H1 (cell line): ENCODE measurements at regions not wholly inside any gene's neighbourhood (a gene's known extent, or its start where the extent isn't known, plus 50 kb on each side); places are given as distances from the start of the nearest gene placed in this dataset.

ENCODE experiments used
- CTCF ChIA-PET: fragments of 300-600 bp; sonication (Branson Sonifier 250); formaldehyde crosslinking; loops from one replicate; lab custom pipeline; 2021; ENCODE audit not compliant: partially characterized antibody; lab: Charles Lee
- POLR2A ChIA-PET: fragments of 300-600 bp; sonication (Branson Sonifier 250); formaldehyde crosslinking; loops from one replicate; lab custom pipeline; 2021; ENCODE audit warnings: inconsistent platforms; ENCODE audit not compliant: partially characterized antibody; lab: Charles Lee
- DNase-seq, 2 experiments: peaks; one replicate each; pipeline versions ENCODE4 v3.0.0 to v3.0.0-alpha.2; 2010 to 2022; ENCODE audit warnings: low spot score in 2 of 2, low read depth in 1 of 2, mixed read lengths in 1 of 2
- FAIRE-seq: peaks from 2 replicates; lab custom pipeline; 2011; peaks lifted over from hg19 to GRCh38; lab: Jason Lieb, UNC
- H2AFZ ChIP-seq: 2 replicates; pipeline ENCODE4 v1.8.1; 2012; ENCODE audit warnings: low read length, inconsistent platforms
- H2AK5ac ChIP-seq: 2 replicates; pipeline ENCODE4 v1.6.1; 2013; ENCODE audit warnings: low read depth, low read length
- H2BK120ac ChIP-seq: replicated peaks from 2 replicates; pipeline ENCODE3; 2013; ENCODE audit warnings: low read depth, low read length, inconsistent platforms
- H2BK12ac ChIP-seq: 2 replicates; pipeline ENCODE4 v1.6.1; 2013; ENCODE audit warnings: low read depth, low read length
- H2BK15ac ChIP-seq: 2 replicates; pipeline ENCODE4 v1.6.1; 2013; ENCODE audit warnings: low read length
- H2BK20ac ChIP-seq: 2 replicates; pipeline ENCODE4 v1.6.1; 2013; ENCODE audit warnings: low read length
- H2BK5ac ChIP-seq: 2 replicates; pipeline ENCODE4 v1.6.1; 2013; ENCODE audit warnings: low read depth, low read length
- H3K14ac ChIP-seq: 2 replicates; pipeline ENCODE4 v1.6.1; 2013; ENCODE audit warnings: inconsistent platforms; ENCODE audit not compliant: insufficient read length
- H3K18ac ChIP-seq: 2 replicates; pipeline ENCODE4 v1.6.1; 2013; ENCODE audit warnings: low read length; ENCODE audit errors: extremely low read depth
- H3K23ac ChIP-seq: 2 replicates; pipeline ENCODE4 v1.6.1; 2013; ENCODE audit warnings: inconsistent platforms; ENCODE audit not compliant: insufficient read length
- H3K23me2 ChIP-seq: 2 replicates; pipeline ENCODE4 v1.6.1; 2013; ENCODE audit warnings: low read depth, low read length
- H3K27ac ChIP-seq: 2 replicates; pipeline ENCODE4 v1.6.1; 2011; ENCODE audit warnings: low read depth, low read length, inconsistent platforms
- H3K27me3 ChIP-seq, 4 experiments: replicated peaks in 1 of 4; 1 replicate in 1 of 4; 2 replicates in 3 of 4; pipeline versions ENCODE4 v1.6.1 to v1.8.1; 2011 to 2013; ENCODE audit warnings: low read length in 3 of 4, mild to moderate bottlenecking in 3 of 4, inconsistent platforms in 2 of 4, mixed read lengths in 2 of 4, moderate library complexity in 1 of 4; ENCODE audit not compliant: control insufficient read depth in 3 of 4, insufficient read depth in 3 of 4; ENCODE audit errors: extremely low read depth in 1 of 4
- H3K36me3 ChIP-seq, 4 experiments: 2 replicates each; pipeline versions ENCODE4 v1.6.1 to v1.8.1; 2011 to 2013; ENCODE audit warnings: mild to moderate bottlenecking in 4 of 4, low read length in 3 of 4, moderate library complexity in 2 of 4, control low read depth in 1 of 4, inconsistent platforms in 1 of 4; ENCODE audit not compliant: insufficient read depth in 4 of 4, control insufficient read depth in 2 of 4
- H3K4ac ChIP-seq: replicated peaks from 2 replicates; pipeline ENCODE3; 2013; ENCODE audit warnings: low read length, low read depth, mixed read lengths, inconsistent platforms; ENCODE audit not compliant: insufficient read length
- H3K4me1 ChIP-seq, 4 experiments: replicated peaks in 1 of 4; 1 replicate in 1 of 4; 2 replicates in 3 of 4; pipeline versions ENCODE4 v1.6.1 to v1.8.1; 2011 to 2013; ENCODE audit warnings: low read length in 3 of 4, inconsistent platforms in 2 of 4, mixed read lengths in 1 of 4; ENCODE audit not compliant: insufficient read depth in 4 of 4, control insufficient read depth in 3 of 4
- H3K4me2 ChIP-seq, 2 experiments: 2 replicates each; pipeline versions ENCODE4 v1.6.1 to v1.8.1; 2011 to 2013; ENCODE audit warnings: low read depth in 2 of 2, low read length in 2 of 2, control low read depth in 1 of 2, inconsistent platforms in 1 of 2, mild to moderate bottlenecking in 1 of 2; ENCODE audit not compliant: insufficient read depth in 1 of 2
- H3K4me3 ChIP-seq, 4 experiments: fragments of 200-600, 300-600 bp in 1 of 4; sonication (generic), shearing (Covaris generic), sonication (Bioruptor Twin) in 1 of 4; 2 replicates each; pipeline versions ENCODE4 v1.5.1 to v1.8.1; 2011 to 2016; ENCODE audit warnings: low read length in 4 of 4, low read depth in 3 of 4, control low read depth in 2 of 4, inconsistent platforms in 2 of 4, mild to moderate bottlenecking in 2 of 4, mixed read lengths in 1 of 4, moderate library complexity in 1 of 4; ENCODE audit not compliant: insufficient read depth in 2 of 4; ENCODE audit errors: extremely low read depth in 1 of 4
- H3K56ac ChIP-seq: replicated peaks from 2 replicates; pipeline ENCODE3; 2013; ENCODE audit warnings: low read depth, mild to moderate bottlenecking, mixed read lengths, low read length, inconsistent platforms; ENCODE audit not compliant: insufficient read length
- H3K79me1 ChIP-seq: 2 replicates; pipeline ENCODE4 v1.6.1; 2013; ENCODE audit warnings: low read depth, low read length, control low read depth
- H3K79me2 ChIP-seq, 2 experiments: 2 replicates each; pipeline versions ENCODE4 v1.6.1 to v1.8.1; 2012 to 2013; ENCODE audit warnings: low read length in 2 of 2, mild to moderate bottlenecking in 2 of 2, inconsistent platforms in 1 of 2; ENCODE audit not compliant: insufficient read depth in 2 of 2, control insufficient read depth in 1 of 2
- H3K9ac ChIP-seq, 4 experiments: replicated peaks in 1 of 4; 1 replicate in 1 of 4; 2 replicates in 3 of 4; pipeline versions ENCODE4 v1.6.1 to v1.8.1; 2011 to 2013; ENCODE audit warnings: low read depth in 3 of 4, low read length in 3 of 4, control low read depth in 2 of 4, mild to moderate bottlenecking in 2 of 4, moderate library complexity in 2 of 4, inconsistent platforms in 1 of 4; ENCODE audit errors: extremely low read depth in 1 of 4
- H3K9me3 ChIP-seq, 2 experiments: 2 replicates each; pipeline versions ENCODE4 v1.6.1 to v1.8.1; 2012 to 2013; ENCODE audit warnings: mild to moderate bottlenecking in 2 of 2, moderate library complexity in 2 of 2, control low read depth in 1 of 2, inconsistent platforms in 1 of 2, low read depth in 1 of 2, low read length in 1 of 2, mixed read lengths in 1 of 2; ENCODE audit not compliant: insufficient read depth in 2 of 2
- H4K20me1 ChIP-seq, 2 experiments: replicated peaks in 1 of 2; 2 replicates each; pipeline versions ENCODE3 to v1.8.1; 2011 to 2013; ENCODE audit warnings: inconsistent platforms in 2 of 2, low read length in 2 of 2, mild to moderate bottlenecking in 1 of 2; ENCODE audit not compliant: insufficient read depth in 2 of 2, control insufficient read depth in 1 of 2
- H4K5ac ChIP-seq: 2 replicates; pipeline ENCODE4 v1.6.1; 2013; ENCODE audit warnings: low read length, low read depth, mixed read lengths, inconsistent platforms; ENCODE audit not compliant: insufficient read length
- H4K8ac ChIP-seq: 2 replicates; pipeline ENCODE4 v1.8.0; 2013; ENCODE audit warnings: mild to moderate bottlenecking, moderate library complexity, low read length, inconsistent platforms; ENCODE audit not compliant: insufficient read depth; ENCODE audit errors: extremely low read depth
- H4K91ac ChIP-seq: replicated peaks from 2 replicates; pipeline ENCODE3; 2013; ENCODE audit warnings: low read length, mixed read lengths, inconsistent platforms; ENCODE audit not compliant: insufficient read length
- CBX5 ChIP-seq: fragments of 300-800, 300-1000 bp; sonication (generic); IDR thresholded peaks from 2 replicates; pipeline ENCODE4 v1.7.1; 2016; ENCODE audit warnings: antibody characterized with exemption, low read length, low read depth
- EGR1 ChIP-seq: IDR thresholded peaks from 2 replicates; pipeline ENCODE4 v1.6.1; 2011; ENCODE audit warnings: low read depth, low read length, borderline replicate concordance
- HDAC6 ChIP-seq: IDR thresholded peaks from one replicate; pipeline ENCODE4 v1.7.1; 2012; ENCODE audit warnings: low read depth, mild to moderate bottlenecking, inconsistent platforms, low read length, moderate library complexity
- KDM5A ChIP-seq: fragments of 200-600 bp; IDR thresholded peaks from 2 replicates; pipeline ENCODE4 v1.7.1; 2012; ENCODE audit warnings: mild to moderate bottlenecking, low read length, inconsistent platforms, mixed read lengths
- MAFK ChIP-seq: IDR thresholded peaks from 2 replicates; pipeline ENCODE4 v1.6.1; 2012; ENCODE audit warnings: low read depth, mild to moderate bottlenecking, improper control_type of control experiment, low read length
- NANOG ChIP-seq: IDR thresholded peaks from 2 replicates; pipeline ENCODE4 v1.6.1; 2011; ENCODE audit warnings: low read length, low read depth, mild to moderate bottlenecking, inconsistent platforms; ENCODE audit not compliant: insufficient read depth, poor library complexity, severe bottlenecking
- PHF8 ChIP-seq: fragments of 200-600 bp; sonication (generic); conservative IDR thresholded peaks from 2 replicates; pipeline ENCODE4 v1.7.1; 2012; ENCODE audit warnings: low read depth, mild to moderate bottlenecking, inconsistent platforms, low read length, moderate library complexity
- POU5F1 ChIP-seq: IDR thresholded peaks from 2 replicates; pipeline ENCODE4 v1.6.1; 2011; ENCODE audit warnings: low read depth, mild to moderate bottlenecking, low read length, moderate library complexity
- RNF2 ChIP-seq: fragments of 200-900, 300-1000 bp; sonication (generic); IDR thresholded peaks from 2 replicates; pipeline ENCODE4 v1.7.1; 2016; ENCODE audit warnings: borderline replicate concordance, low read depth, mild to moderate bottlenecking, antibody characterized with exemption, low read length; ENCODE audit not compliant: poor library complexity, severe bottlenecking; ENCODE audit errors: missing control alignments
- SP2 ChIP-seq: IDR thresholded peaks from 2 replicates; pipeline ENCODE4 v1.6.1; 2012; ENCODE audit warnings: mild to moderate bottlenecking, low read length, inconsistent platforms
- WGBS, 2 experiments: shearing (Covaris generic) in 1 of 2; methylation state at CpG; one replicate each; pipeline versions ENCODE4 v1.1.6 to v1.1.7; 2013 to 2015; ENCODE audit warnings: low lambda C conversion rate in 2 of 2, mixed read lengths in 2 of 2, inconsistent platforms in 1 of 2, low coverage in 1 of 2, missing lambda C conversion rate in 1 of 2; ENCODE audit not compliant: insufficient replicate concordance in 2 of 2, insufficient coverage in 1 of 2, insufficient read length in 1 of 2; ENCODE audit errors: extremely low coverage in 1 of 2, missing lambda C conversion rate in 1 of 2; 5-methylcytosine and 5-hydroxymethylcytosine counted together

- Histone ChIP-seq H2BK12ac (no peak overlapping the region), H3K4me1 (no peaks in the 10 kb centered on the region), H3K79me1 (no peaks in the 10 kb centered on the region), H3K79me2 (no peaks in the 10 kb centered on the region), H3K27ac (no peak overlapping the region), H4K8ac (no peak overlapping the region), H3K4ac (no peak overlapping the region), H2AFZ (no peak overlapping the region), H3K14ac (no peak overlapping the region), H2AK5ac (no peak overlapping the region), H3K23ac (no peak overlapping the region), H3K9ac (no peak overlapping the region), H3K36me3 (no peaks in the 10 kb centered on the region), H3K23me2 (no peaks in the 10 kb centered on the region), H3K4me2 (no peak overlapping the region), H3K56ac (no peak overlapping the region), H2BK15ac (no peak overlapping the region), H2BK120ac (no peak overlapping the region), H3K27me3 (no peaks in the 10 kb centered on the region), H4K91ac (no peak overlapping the region), H3K18ac (no peak overlapping the region), H2BK20ac (no peak overlapping the region), H3K9me3 (no peaks in the 10 kb centered on the region), H2BK5ac (no peak overlapping the region), H3K4me3 (no peak overlapping the region), H4K5ac (no peak overlapping the region), H4K20me1 (no peaks in the 10 kb centered on the region)
- ChIA-PET POLR2A (no interaction called here), CTCF (no interaction called here)
- 85% methylated on average over 4 of the region's 4 CpGs; no CpG with 5 or more reads in 1 of the 2 experiments for WGBS, 2 experiments
- no peak for TF ChIP-seq NANOG
- no peak for TF ChIP-seq SP2
- no peak for TF ChIP-seq EGR1
- TF ChIP-seq CBX5, result no peak
- TF ChIP-seq POU5F1, result no peak
- no peak for TF ChIP-seq KDM5A
- no peak for TF ChIP-seq RNF2
- TF ChIP-seq MAFK, result no peak
- TF ChIP-seq PHF8, result no peak
- no peak for TF ChIP-seq HDAC6
- DNase-seq (no peak), FAIRE-seq (no peak)
These were observed 309.5 kb downstream of the C11orf87 start for GRCh38 chr11:109731451-109731850.
